Endodermal cell (in vitro differentiated cells): ENCODE measurements at regions not wholly inside any gene's neighbourhood (a gene's known extent, or its start where the extent isn't known, plus 50 kb on each side); places are given as distances from the start of the nearest gene placed in this dataset.
A peak's percentile ranks its signal among the peaks of the same experiment; 100 is the strongest.

Experiments
- DNase-seq: peaks from one replicate; pipeline ENCODE4 v3.0.0-alpha.2; 2017
- H3K27ac ChIP-seq: 2 replicates; pipeline ENCODE4 v1.5.1; 2013; ENCODE audit warnings: mild to moderate bottlenecking, low read depth, low read length, moderate library complexity
- H3K27me3 ChIP-seq: 2 replicates; pipeline ENCODE4 v1.6.1; 2013; ENCODE audit warnings: mild to moderate bottlenecking, low read length, moderate library complexity; ENCODE audit not compliant: insufficient read depth, control insufficient read depth, poor library complexity, severe bottlenecking
- H3K36me3 ChIP-seq: 2 replicates; pipeline ENCODE4 v1.7.0; 2013; ENCODE audit warnings: mild to moderate bottlenecking, low read length, moderate library complexity; ENCODE audit not compliant: control insufficient read depth, insufficient read depth
- H3K4me1 ChIP-seq: one replicate; pipeline ENCODE4 v1.7.0; 2013; ENCODE audit warnings: low read length; ENCODE audit not compliant: control insufficient read depth, insufficient read depth
- H3K4me3 ChIP-seq: 2 replicates; pipeline ENCODE4 v1.5.1; 2013; ENCODE audit warnings: mild to moderate bottlenecking, low read length, moderate library complexity
- H3K9ac ChIP-seq: 2 replicates; pipeline ENCODE4 v1.6.1; 2013; ENCODE audit warnings: mild to moderate bottlenecking, low read length, moderate library complexity; ENCODE audit not compliant: poor library complexity, severe bottlenecking; ENCODE audit errors: extremely low read depth
- H3K9me3 ChIP-seq: 2 replicates; pipeline ENCODE4 v1.6.1; 2013; ENCODE audit warnings: mild to moderate bottlenecking, low read length, moderate library complexity; ENCODE audit not compliant: control insufficient read depth
- H3K27ac Mint-ChIP-seq: 2 replicates; pipeline ENCODE4 v1.8.0; 2020; ENCODE audit warnings: mixed read lengths
- H3K27me3 Mint-ChIP-seq: 2 replicates; pipeline ENCODE4 v1.8.0; 2021; ENCODE audit warnings: mild to moderate bottlenecking, mixed read lengths; ENCODE audit not compliant: insufficient read depth
- H3K36me3 Mint-ChIP-seq: 2 replicates; pipeline ENCODE4 v1.8.0; 2020; ENCODE audit warnings: low read depth, mixed read lengths
- H3K4me1 Mint-ChIP-seq: 2 replicates; pipeline ENCODE4 v1.8.0; 2020; ENCODE audit warnings: mixed read lengths
- H3K4me3 Mint-ChIP-seq: 2 replicates; pipeline ENCODE4 v1.8.0; 2020; ENCODE audit warnings: mild to moderate bottlenecking, moderate library complexity, mixed read lengths
- H3K9me3 Mint-ChIP-seq: 2 replicates; pipeline ENCODE4 v1.8.0; 2020; ENCODE audit warnings: mild to moderate bottlenecking, mixed read lengths
- WGBS, 2 experiments: methylation state at CpG; one replicate each; pipeline versions ENCODE4 v1.1.5 to v1.1.7; 2013; ENCODE audit warnings: missing lambda C conversion rate in 2 of 2, mixed read lengths in 1 of 2; ENCODE audit not compliant: insufficient coverage in 1 of 2, insufficient read length in 1 of 2; 5-methylcytosine and 5-hydroxymethylcytosine counted together
- TF ChIP-seq, protein P1 (sequence below): fragments of 200-600 bp; sonication (generic); conservative IDR thresholded peaks from 2 replicates; pipeline ENCODE4 v1.5.0; 2021; ENCODE audit warnings: antibody characterized with exemption, mild to moderate bottlenecking

DNA sequence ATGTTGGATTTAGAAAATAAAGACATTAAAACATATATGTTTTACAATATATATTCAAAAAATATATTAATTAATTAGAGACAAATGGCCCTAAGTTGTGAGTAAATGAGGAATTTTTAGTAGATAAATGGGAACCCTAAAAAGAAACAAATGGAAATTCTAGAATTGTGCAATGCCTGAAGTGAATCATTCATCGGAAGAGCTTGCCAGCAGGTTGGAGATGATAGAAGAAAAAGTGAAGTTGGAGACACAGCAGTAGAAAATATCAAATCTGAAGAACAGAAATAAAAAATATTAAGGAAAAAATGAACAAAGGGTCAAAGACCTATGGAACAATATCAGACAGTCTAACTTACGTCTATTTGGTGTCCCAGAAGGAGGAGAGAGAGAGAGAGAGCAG is 109.4 kb upstream of the NEDD9 start:
- 90 to 100% methylated on average over 2 of the region's 2 CpGs for WGBS, 2 experiments
- H3K27me3 Mint-ChIP-seq = peaks cover 5% of the 10 kb centered on the region

DNA sequence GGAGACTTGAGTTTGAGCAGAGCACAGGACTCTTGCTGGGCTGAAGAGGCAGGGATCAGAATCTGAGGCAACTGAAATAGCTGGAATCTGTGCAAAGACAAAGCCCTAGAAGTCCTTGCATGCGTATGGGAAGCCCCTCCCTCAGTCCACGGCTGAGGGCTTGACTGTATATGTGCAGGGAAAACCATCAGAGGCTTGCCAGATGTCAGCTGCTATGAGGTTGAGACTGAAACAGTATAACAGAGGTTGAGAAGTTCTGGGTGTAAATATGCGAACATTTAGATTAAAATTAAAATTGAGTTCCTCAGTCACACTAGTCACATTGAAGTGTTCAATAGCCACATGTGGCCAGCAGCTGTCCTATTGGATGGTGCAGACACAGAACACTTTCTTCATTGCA is 108.8 kb upstream of the NEDD9 start:
- DNase-seq = peak; percentile 11
- Mint-ChIP-seq H3K27me3 (peaks cover 5% of the 10 kb centered on the region), H3K9me3 (no peaks in the 10 kb centered on the region), H3K27ac (no peak overlapping the region), H3K4me3 (no peak overlapping the region), H3K36me3 (no peaks in the 10 kb centered on the region), H3K4me1 (no peaks in the 10 kb centered on the region)
- peaks cover 8% of the 10 kb centered on the region for H3K27me3 ChIP-seq
- H3K9me3 ChIP-seq = no peaks in the 10 kb centered on the region
- WGBS, 2 experiments = 85 to 96% methylated on average over 2 to 3 of the region's 3 CpGs
- TF ChIP-seq, protein P1, sequence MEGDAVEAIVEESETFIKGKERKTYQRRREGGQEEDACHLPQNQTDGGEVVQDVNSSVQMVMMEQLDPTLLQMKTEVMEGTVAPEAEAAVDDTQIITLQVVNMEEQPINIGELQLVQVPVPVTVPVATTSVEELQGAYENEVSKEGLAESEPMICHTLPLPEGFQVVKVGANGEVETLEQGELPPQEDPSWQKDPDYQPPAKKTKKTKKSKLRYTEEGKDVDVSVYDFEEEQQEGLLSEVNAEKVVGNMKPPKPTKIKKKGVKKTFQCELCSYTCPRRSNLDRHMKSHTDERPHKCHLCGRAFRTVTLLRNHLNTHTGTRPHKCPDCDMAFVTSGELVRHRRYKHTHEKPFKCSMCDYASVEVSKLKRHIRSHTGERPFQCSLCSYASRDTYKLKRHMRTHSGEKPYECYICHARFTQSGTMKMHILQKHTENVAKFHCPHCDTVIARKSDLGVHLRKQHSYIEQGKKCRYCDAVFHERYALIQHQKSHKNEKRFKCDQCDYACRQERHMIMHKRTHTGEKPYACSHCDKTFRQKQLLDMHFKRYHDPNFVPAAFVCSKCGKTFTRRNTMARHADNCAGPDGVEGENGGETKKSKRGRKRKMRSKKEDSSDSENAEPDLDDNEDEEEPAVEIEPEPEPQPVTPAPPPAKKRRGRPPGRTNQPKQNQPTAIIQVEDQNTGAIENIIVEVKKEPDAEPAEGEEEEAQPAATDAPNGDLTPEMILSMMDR = no peak
- H3K4me3 ChIP-seq = no peak overlapping the region
- no peaks in the 10 kb centered on the region for H3K36me3 ChIP-seq
- no peak overlapping the region for H3K9ac ChIP-seq
- H3K27ac ChIP-seq = no peak overlapping the region
- no peaks in the 10 kb centered on the region for H3K4me1 ChIP-seq

More for the DNA sequence above, 109.4 kb upstream of the NEDD9 start:
- Mint-ChIP-seq H3K4me1 (no peaks in the 10 kb centered on the region), H3K27ac (no peak overlapping the region), H3K9me3 (no peaks in the 10 kb centered on the region), H3K4me3 (no peak overlapping the region), H3K36me3 (no peaks in the 10 kb centered on the region)
- Histone ChIP-seq H3K9ac (no peak overlapping the region), H3K9me3 (no peaks in the 10 kb centered on the region), H3K27me3 (peaks cover 8% of the 10 kb centered on the region), H3K4me3 (no peak overlapping the region), H3K36me3 (no peaks in the 10 kb centered on the region), H3K4me1 (no peaks in the 10 kb centered on the region), H3K27ac (no peak overlapping the region)
- TF ChIP-seq, protein P1 = no peak
- no peak for DNase-seq

DNA sequence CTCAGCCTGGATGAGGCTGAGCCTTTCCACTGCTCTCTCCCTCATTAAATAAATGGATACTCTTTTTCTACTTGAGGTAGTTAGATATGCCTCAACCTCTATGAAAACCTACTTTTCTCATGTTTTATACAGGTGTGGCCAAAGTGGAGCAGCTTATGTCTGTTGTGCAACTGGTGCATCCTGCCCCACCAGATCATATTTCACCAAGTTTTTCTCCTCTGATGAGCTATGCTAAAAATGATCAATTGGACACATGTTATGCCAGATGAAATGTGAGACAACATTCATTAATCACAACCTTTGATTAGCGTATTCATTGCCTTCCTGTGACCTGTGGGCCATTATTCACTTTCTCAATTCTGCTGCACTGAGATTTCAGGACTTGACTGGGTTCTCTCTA is 106.9 kb upstream of the NEDD9 start:
- H3K4me1 Mint-ChIP-seq = peaks cover 2% of the 10 kb centered on the region
- no peaks in the 10 kb centered on the region for H3K9me3 ChIP-seq
- no peak overlapping the region for H3K4me3 ChIP-seq
- H3K4me3 Mint-ChIP-seq = no peak overlapping the region
- peak; percentile 13 for DNase-seq
- H3K27me3 ChIP-seq = no peaks in the 10 kb centered on the region
- H3K4me1 ChIP-seq = no peaks in the 10 kb centered on the region
- H3K9me3 Mint-ChIP-seq = no peaks in the 10 kb centered on the region
- H3K36me3 ChIP-seq = no peaks in the 10 kb centered on the region
- TF ChIP-seq, protein P1 = no peak
- no peaks in the 10 kb centered on the region for H3K36me3 Mint-ChIP-seq
- no peaks in the 10 kb centered on the region for H3K27me3 Mint-ChIP-seq
- no peak overlapping the region for H3K9ac ChIP-seq
- H3K27ac ChIP-seq = no peak overlapping the region
- H3K27ac Mint-ChIP-seq = no peak overlapping the region
- WGBS, 2 experiments = 90 to 96% methylated on average over 1 of the region's 1 CpG
